Ishikawa (cell line): ENCODE measurements at regions not wholly inside any gene's neighbourhood (a gene's known extent, or its start where the extent isn't known, plus 50 kb on each side); places are given as distances from the start of the nearest gene placed in this dataset.

Experiments
- CEBPB ChIP-seq: IDR thresholded peaks from 2 replicates; pipeline ENCODE4 v1.6.1; 2012
- CREB1 ChIP-seq: IDR thresholded peaks from 2 replicates; pipeline ENCODE4 v1.6.1; 2012; ENCODE audit warnings: low read depth
- TEAD4 ChIP-seq: IDR thresholded peaks from 2 replicates; pipeline ENCODE4 v1.6.1; 2012
- YY1 ChIP-seq: IDR thresholded peaks from 2 replicates; pipeline ENCODE4 v1.6.1; 2012; ENCODE audit warnings: low read depth
- ZBTB7A ChIP-seq: IDR thresholded peaks from 2 replicates; pipeline ENCODE4 v1.6.1; 2012; ENCODE audit warnings: low read depth
- TF ChIP-seq, protein P1 (sequence below): IDR thresholded peaks from 2 replicates; pipeline ENCODE4 v1.6.1; 2012; ENCODE audit warnings: low read depth, mild to moderate bottlenecking

DNA sequence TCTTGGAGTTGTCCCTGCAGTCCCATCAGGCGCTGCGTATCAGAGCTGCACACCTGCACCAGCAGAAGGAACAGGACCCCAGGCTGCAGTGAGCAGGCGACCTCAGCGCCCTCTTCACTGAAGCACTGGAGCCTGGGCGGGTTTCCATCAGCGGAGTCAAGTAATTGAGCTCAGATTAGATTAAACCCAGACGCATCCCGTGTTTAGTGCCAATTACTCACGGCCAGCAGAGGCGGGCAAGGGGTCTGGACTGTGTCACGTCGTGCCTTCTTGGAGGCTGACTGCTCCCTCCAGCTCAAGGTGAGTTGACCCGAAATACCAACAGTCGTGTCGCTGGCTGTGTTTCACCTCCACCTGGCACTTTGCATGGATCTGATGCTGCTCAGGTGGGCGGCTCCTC lies 123.6 kb downstream of the CXCL12 start:
- no peak for TF ChIP-seq ZBTB7A
- no peak for TF ChIP-seq TEAD4
- TF ChIP-seq CEBPB: no peak
- TF ChIP-seq, protein P1, sequence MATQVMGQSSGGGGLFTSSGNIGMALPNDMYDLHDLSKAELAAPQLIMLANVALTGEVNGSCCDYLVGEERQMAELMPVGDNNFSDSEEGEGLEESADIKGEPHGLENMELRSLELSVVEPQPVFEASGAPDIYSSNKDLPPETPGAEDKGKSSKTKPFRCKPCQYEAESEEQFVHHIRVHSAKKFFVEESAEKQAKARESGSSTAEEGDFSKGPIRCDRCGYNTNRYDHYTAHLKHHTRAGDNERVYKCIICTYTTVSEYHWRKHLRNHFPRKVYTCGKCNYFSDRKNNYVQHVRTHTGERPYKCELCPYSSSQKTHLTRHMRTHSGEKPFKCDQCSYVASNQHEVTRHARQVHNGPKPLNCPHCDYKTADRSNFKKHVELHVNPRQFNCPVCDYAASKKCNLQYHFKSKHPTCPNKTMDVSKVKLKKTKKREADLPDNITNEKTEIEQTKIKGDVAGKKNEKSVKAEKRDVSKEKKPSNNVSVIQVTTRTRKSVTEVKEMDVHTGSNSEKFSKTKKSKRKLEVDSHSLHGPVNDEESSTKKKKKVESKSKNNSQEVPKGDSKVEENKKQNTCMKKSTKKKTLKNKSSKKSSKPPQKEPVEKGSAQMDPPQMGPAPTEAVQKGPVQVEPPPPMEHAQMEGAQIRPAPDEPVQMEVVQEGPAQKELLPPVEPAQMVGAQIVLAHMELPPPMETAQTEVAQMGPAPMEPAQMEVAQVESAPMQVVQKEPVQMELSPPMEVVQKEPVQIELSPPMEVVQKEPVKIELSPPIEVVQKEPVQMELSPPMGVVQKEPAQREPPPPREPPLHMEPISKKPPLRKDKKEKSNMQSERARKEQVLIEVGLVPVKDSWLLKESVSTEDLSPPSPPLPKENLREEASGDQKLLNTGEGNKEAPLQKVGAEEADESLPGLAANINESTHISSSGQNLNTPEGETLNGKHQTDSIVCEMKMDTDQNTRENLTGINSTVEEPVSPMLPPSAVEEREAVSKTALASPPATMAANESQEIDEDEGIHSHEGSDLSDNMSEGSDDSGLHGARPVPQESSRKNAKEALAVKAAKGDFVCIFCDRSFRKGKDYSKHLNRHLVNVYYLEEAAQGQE: no peak
- no peak for TF ChIP-seq YY1
- no peak for TF ChIP-seq CREB1
